GM12878 (cell line): ENCODE measurements at regions not wholly inside any gene's neighbourhood (a gene's known extent, or its start where the extent isn't known, plus 50 kb on each side); places are given as distances from the start of the nearest gene placed in this dataset.

Experiments
- ATAC-seq: fragments of 200-7000 bp; cut with Tn5 transposase; 3 replicates; pipeline ENCODE4 v1.9.1; 2020; ENCODE audit warnings: mild to moderate bottlenecking, moderate library complexity
- BruUV-seq: library from RNA; stranded (reverse); fragments of 400-500 nt; replicated peaks from 2 replicates; lab custom pipeline; 2021; lab: Mats Ljungman, UMichigan
- CTCF ChIA-PET: fragments of 300-600 bp; sonication (Branson Sonifier 250); formaldehyde crosslinking; extraction: SDS; loops from one replicate; lab custom pipeline; 2021; ENCODE audit warnings: inconsistent platforms; lab: Yijun Ruan, JAX
- POLR2A ChIA-PET: fragments of 350-600 bp; formaldehyde crosslinking; extraction: SDS; loops from one replicate; lab custom pipeline; 2021; ENCODE audit warnings: inconsistent platforms; lab: Charles Lee
- RAD21 ChIA-PET: fragments of 300-600 bp; sonication (Branson Sonifier 250); formaldehyde crosslinking; loops from one replicate; lab custom pipeline; 2023; ENCODE audit warnings: antibody characterized with exemption; ENCODE audit not compliant: unreplicated experiment; lab: Charles Lee
- SMC1A ChIA-PET: fragments of 300-600 bp; sonication (Branson Sonifier 250); formaldehyde crosslinking; loops from one replicate; lab custom pipeline; 2023; ENCODE audit not compliant: unreplicated experiment, uncharacterized antibody; lab: Charles Lee
- DNase-seq: peaks from one replicate; pipeline ENCODE4 v3.0.0-alpha.2; 2011; ENCODE audit warnings: low read depth, low spot score
- FAIRE-seq: peaks from 3 replicates; lab custom pipeline; 2011; peaks lifted over from hg19 to GRCh38; lab: Jason Lieb, UNC
- H2AFZ ChIP-seq: 2 replicates; pipeline ENCODE4 v1.6.0; 2011; ENCODE audit warnings: low read depth, low read length, control low read depth; ENCODE audit not compliant: control insufficient read depth
- H3K27ac ChIP-seq: 2 replicates; pipeline ENCODE4 v1.5.1; 2011; ENCODE audit warnings: control low read depth; ENCODE audit not compliant: control insufficient read depth, insufficient read depth
- H3K27me3 ChIP-seq, 2 experiments: replicated peaks in 1 of 2; 2 replicates each; pipeline versions ENCODE4 v1.6.0 to v1.6.1; 2011; ENCODE audit warnings: low read length in 1 of 2; ENCODE audit not compliant: control insufficient read depth in 2 of 2, insufficient read depth in 2 of 2
- H3K36me3 ChIP-seq, 2 experiments: 2 replicates each; pipeline ENCODE4 v1.5.1; 2011; ENCODE audit warnings: low read length in 1 of 2; ENCODE audit not compliant: control insufficient read depth in 2 of 2, insufficient read depth in 2 of 2
- H3K4me1 ChIP-seq: 2 replicates; pipeline ENCODE4 v1.6.1; 2011; ENCODE audit warnings: mild to moderate bottlenecking, low read length, moderate library complexity, mixed read lengths; ENCODE audit not compliant: control insufficient read depth, insufficient read depth
- H3K4me2 ChIP-seq: 2 replicates; pipeline ENCODE4 v1.6.0; 2011; ENCODE audit warnings: control low read depth; ENCODE audit not compliant: control insufficient read depth, insufficient read depth
- H3K4me3 ChIP-seq: fragments of 200-600 bp; sonication (generic); 2 replicates; pipeline ENCODE4 v1.5.1; 2016
- H3K79me2 ChIP-seq: 2 replicates; pipeline ENCODE4 v1.6.0; 2011; ENCODE audit warnings: low read length; ENCODE audit not compliant: control insufficient read depth, insufficient read depth
- H3K9ac ChIP-seq: 2 replicates; pipeline ENCODE4 v1.8.0; 2011; ENCODE audit warnings: low read length, control low read depth, mixed read lengths; ENCODE audit not compliant: control insufficient read depth, insufficient read depth
- H3K9me3 ChIP-seq: replicated peaks from 3 replicates; pipeline ENCODE4 v1.5.1; 2011; ENCODE audit warnings: mild to moderate bottlenecking, low read length; ENCODE audit not compliant: control insufficient read depth, insufficient read depth
- H4K20me1 ChIP-seq: 2 replicates; pipeline ENCODE4 v1.6.0; 2011; ENCODE audit not compliant: control insufficient read depth, insufficient read depth
- ATF7 ChIP-seq: fragments of 450-650 bp; IDR thresholded peaks from 2 replicates; pipeline ENCODE4 v1.6.1; 2016; ENCODE audit warnings: low read depth, mild to moderate bottlenecking
- BCL11A ChIP-seq: IDR thresholded peaks from 2 replicates; pipeline ENCODE4 v1.6.1; 2011; ENCODE audit warnings: low read depth, low read length
- CHD2 ChIP-seq: IDR thresholded peaks from 2 replicates; pipeline ENCODE4 v1.6.1; 2011; ENCODE audit warnings: low read depth, low read length, improper control_type of control experiment, borderline replicate concordance
- CREM ChIP-seq: IDR thresholded peaks from 2 replicates; pipeline ENCODE4 v1.6.1; 2014; ENCODE audit warnings: antibody characterized with exemption, low read depth
- CUX1 ChIP-seq: IDR thresholded peaks from 2 replicates; pipeline ENCODE4 v1.6.1; 2012; ENCODE audit warnings: improper control_type of control experiment, low read depth, low read length; ENCODE audit not compliant: insufficient replicate concordance
- ELK1 ChIP-seq: IDR thresholded peaks from 2 replicates; pipeline ENCODE4 v1.6.1; 2012; ENCODE audit warnings: low read depth, low read length, improper control_type of control experiment
- HDGF ChIP-seq: fragments of 450-650 bp; IDR thresholded peaks from 2 replicates; pipeline ENCODE4 v1.6.1; 2016; ENCODE audit warnings: antibody characterized with exemption
- KDM1A ChIP-seq: fragments of 200-600 bp; sonication (generic); IDR thresholded peaks from 2 replicates; pipeline ENCODE4 v1.6.1; 2016; ENCODE audit warnings: borderline replicate concordance
- MTA3 ChIP-seq: IDR thresholded peaks from 2 replicates; pipeline ENCODE4 v1.6.1; 2012; ENCODE audit warnings: low read length, inconsistent platforms, borderline replicate concordance
- MXI1 ChIP-seq: fragments of 150-350 bp; IDR thresholded peaks from 2 replicates; pipeline ENCODE4 v1.6.1; 2011; ENCODE audit warnings: low read depth, mild to moderate bottlenecking, inconsistent platforms, low read length, improper control_type of control experiment
- RFX5 ChIP-seq: IDR thresholded peaks from 2 replicates; pipeline ENCODE4 v1.6.1; 2011; ENCODE audit warnings: low read depth, low read length, improper control_type of control experiment
- SMAD5 ChIP-seq: IDR thresholded peaks from 2 replicates; pipeline ENCODE4 v1.6.1; 2016; ENCODE audit warnings: antibody characterized with exemption, low read depth
- SMARCA5 ChIP-seq: fragments of 450-650 bp; IDR thresholded peaks from 2 replicates; pipeline ENCODE4 v1.6.1; 2017; ENCODE audit warnings: mild to moderate bottlenecking
- SP1 ChIP-seq: IDR thresholded peaks from one replicate; pipeline ENCODE4 v1.6.1; 2011; ENCODE audit warnings: low read depth, low read length
- SPI1 ChIP-seq: IDR thresholded peaks from 2 replicates; pipeline ENCODE4 v1.6.1; 2011; ENCODE audit warnings: low read depth, mild to moderate bottlenecking, low read length, moderate library complexity, borderline replicate concordance; ENCODE audit not compliant: insufficient read depth
- SUPT20H ChIP-seq: IDR thresholded peaks from 2 replicates; pipeline ENCODE4 v1.6.1; 2011; ENCODE audit warnings: low read depth, mild to moderate bottlenecking, low read length, moderate library complexity, borderline replicate concordance; ENCODE audit not compliant: control insufficient read depth
- TARDBP ChIP-seq: IDR thresholded peaks from 2 replicates; pipeline ENCODE4 v1.6.1; 2016; ENCODE audit warnings: borderline replicate concordance
- TCF3 ChIP-seq: IDR thresholded peaks from 2 replicates; pipeline ENCODE4 v1.6.1; 2012; ENCODE audit warnings: low read depth, mild to moderate bottlenecking, low read length, borderline replicate concordance; ENCODE audit not compliant: insufficient read depth
- ZZZ3 ChIP-seq: IDR thresholded peaks from 2 replicates; pipeline ENCODE4 v1.6.1; 2011; ENCODE audit warnings: low read depth; ENCODE audit not compliant: control insufficient read depth, insufficient read length
- in situ Hi-C: fragments of 300-500 bp; cut with MboI; formaldehyde crosslinking; loops from 9 replicates; pipeline ENCODE4 v1.14.3; 2018; ENCODE audit warnings: mixed read lengths
- intact Hi-C: fragments of 100-400 bp; cut with micrococcal nuclease; formaldehyde crosslinking; loops from one replicate; pipeline ENCODE4 v1.14.2; 2022; ENCODE audit not compliant: unreplicated experiment

- no peak overlapping the region for H2AFZ ChIP-seq
- H3K9ac ChIP-seq: no peak overlapping the region
- BruUV-seq: no TSS peak
- H3K79me2 ChIP-seq: no peaks in the 10 kb centered on the region
- in situ Hi-C loops: no loop called here
- no peak overlapping the region for H3K4me2 ChIP-seq
- H3K36me3 ChIP-seq: no peaks in the 10 kb centered on the region
- H3K27me3 ChIP-seq: no peaks in the 10 kb centered on the region
- RAD21 ChIA-PET: no interaction called here
- H3K27ac ChIP-seq: no peak overlapping the region
- no peak overlapping the region for H3K4me3 ChIP-seq
- CTCF ChIA-PET: no interaction called here
- POLR2A ChIA-PET: no interaction called here
- DNase-seq: no peak
- H3K4me1 ChIP-seq: no peaks in the 10 kb centered on the region
- no peaks in the 10 kb centered on the region for H4K20me1 ChIP-seq
- H3K9me3 ChIP-seq: no peaks in the 10 kb centered on the region
- TF ChIP-seq SPI1 (no peak), BCL11A (no peak), TCF3 (no peak), MXI1 (no peak), MTA3 (no peak), ELK1 (no peak), TARDBP (no peak), SP1 (no peak), CREM (no peak), ZZZ3 (no peak), ATF7 (no peak), RFX5 (no peak), SUPT20H (no peak), CHD2 (no peak), KDM1A (no peak), SMAD5 (no peak), HDGF (no peak), SMARCA5 (no peak), CUX1 (no peak)
- TF ChIP-seq, all 136 proteins: peak for 0
- no peak for ATAC-seq
- SMC1A ChIA-PET: no interaction called here
- intact Hi-C loops: no loop called here
- no peak for FAIRE-seq
Observed at GRCh38 chr3:80275120-80275519, 507.3 kb upstream of the ROBO1 start.
